ENCODE measurements at regions not wholly inside any gene's neighbourhood (a gene's known extent, or its start where the extent isn't known, plus 50 kb on each side); places are given as distances from the start of the nearest gene placed in this dataset.

- DNase-seq (ENCODE audit: low read depth) (no peak), FAIRE-seq (no peak)
- Histone ChIP-seq H3K4me3 (ENCODE audit: low read depth, low read length) (no peak overlapping the region), H3K36me3 (ENCODE audit: control insufficient read depth, insufficient read depth, low read length) (no peaks in the 10 kb centered on the region), H3K27me3 (ENCODE audit: control insufficient read depth, insufficient read depth, low read length) (no peaks in the 10 kb centered on the region)
- no peak for TF ChIP-seq CTCF (IDR thresholded peaks at IDR 0.05; ENCODE audit: insufficient read depth, low read length, severe bottlenecking)
Measured at GRCh38 chr7:53699215-53699837, 663.9 kb downstream of the POM121L12 start.

GRCh38 chr7:53719122-53719521 is 683.7 kb downstream of the POM121L12 start:
- Histone ChIP-seq H3K4me3 (ENCODE audit: low read depth, low read length) (no peak overlapping the region), H3K27me3 (ENCODE audit: control insufficient read depth, insufficient read depth, low read length) (no peaks in the 10 kb centered on the region), H3K36me3 (ENCODE audit: control insufficient read depth, insufficient read depth, low read length) (no peaks in the 10 kb centered on the region)
- no peak for FAIRE-seq
- no peak for TF ChIP-seq CTCF (IDR thresholded peaks at IDR 0.05; ENCODE audit: insufficient read depth, low read length, severe bottlenecking)
- peak; percentile 23 for DNase-seq (ENCODE audit: low read depth)

- no peaks in the 10 kb centered on the region for H3K36me3 ChIP-seq (ENCODE audit: control insufficient read depth, insufficient read depth, low read length)
- DNase-seq (ENCODE audit: low read depth) (peak; percentile 4), FAIRE-seq (no peak)
- no peak overlapping the region for H3K4me3 ChIP-seq (ENCODE audit: low read depth, low read length)
- no peak for TF ChIP-seq CTCF (IDR thresholded peaks at IDR 0.05; ENCODE audit: insufficient read depth, low read length, severe bottlenecking)
- no peaks in the 10 kb centered on the region for H3K27me3 ChIP-seq (ENCODE audit: control insufficient read depth, insufficient read depth, low read length)
Measured at GRCh38 chr7:53740971-53741370, 705.5 kb downstream of the POM121L12 start.

- no peaks in the 10 kb centered on the region for H3K27me3 ChIP-seq (ENCODE audit: control insufficient read depth, insufficient read depth, low read length)
- TF ChIP-seq CTCF (IDR thresholded peaks at IDR 0.05; ENCODE audit: insufficient read depth, low read length, severe bottlenecking) = no peak
- DNase-seq (ENCODE audit: low read depth) (no peak), FAIRE-seq (no peak)
- no peaks in the 10 kb centered on the region for H3K36me3 ChIP-seq (ENCODE audit: control insufficient read depth, insufficient read depth, low read length)
- H3K4me3 ChIP-seq (ENCODE audit: low read depth, low read length) = no peak overlapping the region
Measured at GRCh38 chr7:53743697-53744402, 708.4 kb downstream of the POM121L12 start.

- Histone ChIP-seq H3K27me3 (ENCODE audit: control insufficient read depth, insufficient read depth, low read length) (no peaks in the 10 kb centered on the region), H3K4me3 (ENCODE audit: low read depth, low read length) (no peak overlapping the region), H3K36me3 (ENCODE audit: control insufficient read depth, insufficient read depth, low read length) (no peaks in the 10 kb centered on the region)
- DNase-seq (ENCODE audit: low read depth) (peak; percentile 75), FAIRE-seq (no peak)
- TF ChIP-seq CTCF (IDR thresholded peaks at IDR 0.05; ENCODE audit: insufficient read depth, low read length, severe bottlenecking) = peak; percentile 4
Measured at GRCh38 chr7:53744403-53744760, 708.9 kb downstream of the POM121L12 start.

All from bronchial epithelial cell (primary cell).